ENCODE measurements at regions not wholly inside any gene's neighbourhood (a gene's known extent, or its start where the extent isn't known, plus 50 kb on each side); places are given as distances from the start of the nearest gene placed in this dataset.
"Not testable (repeated sequence)": the region's sequence is repeated elsewhere in the genome, so short reads cannot be mapped to it uniquely, and the experiment has no call there.

DNA sequence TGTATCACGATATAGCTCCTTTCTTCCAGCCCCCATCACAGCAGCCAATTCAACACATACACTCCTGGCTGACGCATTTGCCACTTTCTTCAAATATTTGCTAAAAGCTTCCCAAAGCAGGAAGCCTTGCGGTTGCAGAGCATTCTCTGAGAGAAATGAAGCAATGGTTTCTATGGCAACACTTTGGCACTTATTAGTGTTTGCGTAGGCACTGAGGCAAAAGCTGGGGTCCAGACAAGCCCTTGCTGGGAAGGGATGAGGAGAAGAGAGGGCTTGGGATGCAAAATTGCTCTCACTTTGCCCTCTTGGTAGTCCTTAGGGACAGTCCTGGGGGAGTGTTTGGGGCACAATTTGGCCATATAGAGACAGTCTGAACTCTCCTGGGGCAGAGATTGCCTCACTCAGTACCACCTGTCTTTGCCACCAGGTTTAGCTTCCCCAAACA is 55.0 kb upstream of the PAK3 start:
- peak; percentile 57 for DNase-seq

- no peak for DNase-seq
These were observed 55.5 kb upstream of the PAK3 start for GRCh38 chrX:111040377-111041017.

GRCh38 chrX:111039606-111040005 is 56.4 kb upstream of the PAK3 start:
- no peak for DNase-seq

DNA sequence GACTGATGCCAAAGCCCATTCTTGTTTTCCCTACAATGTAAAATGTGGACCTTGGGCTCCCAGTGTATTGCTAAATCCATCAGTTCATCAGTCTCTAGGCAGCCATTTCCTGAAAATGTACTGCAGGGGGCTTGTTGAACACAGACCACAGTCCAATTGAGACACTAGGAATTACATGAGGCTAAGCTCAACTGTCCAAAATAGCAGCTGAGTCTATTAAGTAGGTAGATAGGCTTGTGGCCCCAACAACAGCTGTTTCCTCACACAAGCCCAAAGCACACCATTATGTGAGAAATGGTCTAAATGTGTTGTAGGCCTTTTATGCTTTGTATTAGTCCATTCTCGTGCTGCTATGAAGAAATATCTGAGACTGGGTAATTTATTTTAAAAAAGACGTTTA is 60.0 kb upstream of the PAK3 start:
- DNase-seq, result no peak

DNA sequence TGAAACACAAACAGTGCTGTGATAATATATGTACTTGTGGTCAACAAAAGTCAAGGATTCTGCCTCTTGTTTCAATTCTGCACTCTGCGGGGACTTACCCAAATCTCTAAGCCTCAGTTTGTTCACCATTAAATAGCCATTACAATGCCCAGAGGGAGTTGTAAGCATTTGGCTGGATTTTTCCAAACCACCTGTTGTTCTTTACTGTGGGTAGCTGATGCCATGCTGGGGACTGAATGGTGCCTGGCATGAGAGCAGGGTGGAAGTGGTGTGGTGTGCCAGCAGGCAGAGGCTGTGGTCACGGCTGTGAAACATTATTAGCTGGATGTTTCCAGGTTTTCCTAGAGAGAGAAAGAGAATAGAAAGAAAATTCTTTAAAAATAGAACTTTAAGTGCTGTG is 60.7 kb upstream of the PAK3 start:
- DNase-seq, result peak; percentile 27

DNA sequence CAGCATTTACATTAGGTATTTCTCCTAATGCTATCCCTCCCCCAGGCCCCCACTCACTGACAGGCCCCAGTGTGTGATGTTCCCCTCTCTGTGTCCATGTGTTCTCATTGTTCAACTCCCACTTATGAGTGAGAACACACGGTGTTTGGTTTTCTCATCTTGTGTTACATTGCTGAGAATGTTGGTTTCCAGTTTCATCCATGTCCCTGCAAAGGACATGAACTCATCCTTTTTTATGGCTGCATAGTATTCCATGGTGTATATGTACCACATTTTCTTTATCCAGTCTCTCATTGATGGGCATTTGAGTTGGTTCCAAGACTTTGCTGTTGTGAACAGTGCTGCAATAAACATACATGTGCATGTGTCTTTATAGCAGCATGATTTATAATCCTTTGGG is 73.0 kb upstream of the PAK3 start:
- DNase-seq, result not testable (repeated sequence)

- no peak for DNase-seq
These were observed 75.7 kb upstream of the PAK3 start for GRCh38 chrX:111020283-111020682.

- DNase-seq, result no peak
These were observed 82.1 kb upstream of the PAK3 start for GRCh38 chrX:111013778-111014455.

DNA sequence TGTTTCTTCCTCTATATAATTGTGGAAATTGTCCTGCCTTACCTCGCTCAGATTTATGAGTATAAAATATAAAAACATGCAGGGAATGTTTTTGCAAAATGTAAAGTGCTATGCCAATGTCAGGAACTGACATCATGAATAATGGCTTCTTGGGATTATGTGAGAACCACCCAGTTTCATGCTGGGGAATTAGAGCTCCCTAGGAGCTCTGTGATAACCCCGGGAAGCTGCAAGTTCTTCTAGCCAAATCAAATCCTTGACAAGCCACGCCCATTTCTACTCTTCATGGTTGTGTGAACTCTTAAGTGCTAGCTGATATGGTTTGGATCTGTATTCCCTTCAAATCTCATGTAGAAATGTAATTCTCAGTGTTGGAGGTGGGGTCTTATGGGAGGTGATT is 85.9 kb upstream of the PAK3 start:
- no peak for DNase-seq

DNA sequence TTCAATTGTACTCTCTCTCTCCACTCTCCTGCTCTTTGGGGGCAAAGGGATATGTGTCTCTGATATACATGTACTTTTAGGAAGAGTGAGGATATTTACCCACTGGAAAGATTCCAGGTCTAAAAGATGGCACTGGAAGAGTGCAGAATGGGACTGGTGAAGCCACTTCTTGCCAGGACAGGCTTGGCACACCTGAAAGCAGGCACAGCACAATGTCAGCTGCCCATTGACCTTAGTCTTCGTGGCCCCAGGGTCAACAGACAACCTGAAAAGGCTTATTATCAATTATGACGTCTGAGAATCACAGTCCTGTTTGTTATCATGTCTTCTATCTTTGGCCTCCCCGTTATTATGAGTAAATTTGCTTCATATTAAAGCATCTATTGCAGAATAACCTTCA is 86.7 kb upstream of the PAK3 start:
- no peak for DNase-seq

DNA sequence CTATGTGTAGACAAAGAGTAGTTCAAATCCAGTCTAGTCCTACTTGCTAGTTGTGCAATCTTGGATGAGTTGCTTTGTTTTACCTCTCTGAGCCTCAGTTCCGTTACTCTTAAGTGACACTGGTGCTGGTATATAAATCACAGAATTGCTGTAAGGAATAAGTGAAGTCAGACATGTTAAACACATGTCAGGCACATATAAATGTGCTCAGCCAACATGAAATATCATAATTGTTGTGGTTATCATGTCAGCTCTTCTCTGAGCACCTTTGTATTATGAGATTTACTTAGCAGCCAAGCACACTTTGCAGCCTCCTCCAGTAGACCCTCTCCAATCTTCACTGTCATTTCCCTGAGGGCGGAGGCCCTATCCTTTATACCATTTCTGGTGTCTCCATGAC is 87.9 kb upstream of the PAK3 start:
- DNase-seq, result no peak

GRCh38 chrX:111007238-111007637 is 88.8 kb upstream of the PAK3 start:
- no peak for DNase-seq

GRCh38 chrX:111006116-111006515 is 89.9 kb upstream of the PAK3 start:
- DNase-seq, result no peak

GRCh38 chrX:111005166-111005565 is 90.8 kb upstream of the PAK3 start:
- no peak for DNase-seq

DNA sequence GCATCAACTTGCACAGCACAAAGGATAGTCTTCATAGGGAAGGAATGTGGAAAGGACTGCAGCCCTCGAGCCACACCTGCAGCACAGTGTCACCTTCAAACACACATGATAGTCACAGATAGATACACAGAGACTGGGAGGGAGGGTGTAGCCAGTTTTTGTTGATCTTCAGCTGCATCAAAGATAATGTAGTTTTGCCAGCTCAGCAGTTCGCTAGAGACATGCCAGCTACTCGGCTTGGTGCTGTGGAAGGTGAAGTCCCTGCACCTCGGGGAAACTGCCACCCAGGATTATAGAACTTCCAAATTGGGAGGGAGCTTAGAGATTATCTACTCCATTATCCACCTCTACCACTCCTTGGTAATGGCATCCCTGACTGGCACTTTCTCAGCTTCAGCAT is 92.9 kb upstream of the PAK3 start:
- no peak for DNase-seq

- DNase-seq, result no peak
These were observed 103.4 kb upstream of the PAK3 start for GRCh38 chrX:110992611-110993010.

GRCh38 chrX:110989869-110990268 is 106.1 kb upstream of the PAK3 start:
- DNase-seq, result no peak

DNA sequence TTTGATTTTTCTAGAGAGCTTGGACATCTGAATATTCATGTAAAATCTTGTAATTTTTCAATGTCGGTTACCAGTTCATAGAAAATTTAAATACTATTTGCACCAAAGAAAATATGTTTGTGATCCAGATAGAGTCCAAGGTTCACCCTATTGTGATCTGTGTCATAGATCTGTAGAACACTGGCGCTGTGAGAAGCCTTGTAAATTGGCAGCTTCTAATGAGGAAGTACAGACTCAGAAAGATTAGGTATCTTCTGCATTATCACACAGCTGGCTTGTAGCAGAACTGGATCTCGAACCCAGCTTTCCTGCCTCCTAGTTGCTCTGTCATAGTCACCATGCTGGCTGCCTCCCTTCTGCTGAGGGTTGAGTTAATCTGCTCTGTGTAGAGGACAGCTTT is 106.5 kb upstream of the PAK3 start:
- no peak for DNase-seq

DNA sequence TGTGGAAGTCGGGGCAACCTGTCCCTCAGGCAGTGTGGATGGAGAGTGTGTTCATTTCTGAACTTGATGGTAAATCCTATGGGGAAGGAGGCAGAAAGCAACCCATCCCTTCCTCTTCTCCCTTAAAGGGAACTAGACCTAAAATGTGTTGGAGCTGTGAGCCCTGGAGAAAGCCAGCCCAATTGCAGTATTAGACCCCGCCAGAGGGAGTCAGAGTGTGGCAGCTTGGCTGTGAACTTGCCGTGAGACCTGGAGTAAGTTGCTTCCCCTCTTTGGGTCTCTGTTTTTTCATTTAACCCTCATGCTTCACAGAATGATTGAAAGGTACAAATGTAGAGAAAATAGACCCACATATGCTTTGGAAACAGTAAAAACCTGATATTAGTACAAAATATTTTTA is 108.7 kb upstream of the PAK3 start:
- DNase-seq, result no peak

GRCh38 chrX:110985470-110985869 is 110.5 kb upstream of the PAK3 start:
- no peak for DNase-seq

DNA sequence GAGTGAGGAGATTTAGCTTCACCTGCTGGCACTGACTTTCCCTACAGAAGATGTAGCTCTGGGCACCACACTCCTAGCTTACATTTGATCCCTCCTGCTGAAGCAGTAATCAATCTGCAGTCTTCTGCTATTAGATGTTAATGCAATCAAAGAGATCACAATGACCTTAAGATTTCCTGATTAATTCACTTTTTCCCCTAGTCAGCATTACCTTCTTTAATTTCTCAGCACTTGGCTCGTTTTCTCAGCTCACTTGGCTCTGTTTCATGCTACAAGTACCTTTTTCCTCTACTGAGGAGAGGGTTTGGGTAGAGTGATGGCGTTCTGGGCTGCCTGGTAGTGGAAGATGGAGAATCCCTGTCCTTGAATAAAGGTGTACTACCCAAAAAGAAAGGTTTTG is 113.0 kb upstream of the PAK3 start:
- DNase-seq, result no peak

GRCh38 chrX:110966839-110967238 is 129.2 kb upstream of the PAK3 start:
- no peak for DNase-seq

GRCh38 chrX:110966091-110966454 is 129.9 kb upstream of the PAK3 start:
- DNase-seq, result no peak

- no peak for DNase-seq
These were observed 130.4 kb upstream of the PAK3 start for GRCh38 chrX:110965409-110966090.

All from femur (tissue), 1 donor.